ENCODE measurements at regions not wholly inside any gene's neighbourhood (a gene's known extent, or its start where the extent isn't known, plus 50 kb on each side); places are given as distances from the start of the nearest gene placed in this dataset.

- FAIRE-seq (no peak), DNase-seq (ENCODE audit: low read depth in 1 of 2, low spot score in 2 of 2) (no peak)
- Histone ChIP-seq H3K18ac (ENCODE audit: extremely low read depth, low read length) (no peak overlapping the region), H4K8ac (ENCODE audit: extremely low read depth, insufficient read depth, low read length) (no peak overlapping the region), H4K20me1 (replicated peaks in 1 of 2; ENCODE audit: control insufficient read depth in 1 of 2, insufficient read depth in 2 of 2, low read length in 2 of 2) (peaks cover 0 to 2% of the 10 kb centered on the region in 2 experiments), H2BK12ac (ENCODE audit: low read depth, low read length) (no peak overlapping the region), H2BK120ac (replicated peaks; ENCODE audit: low read depth, low read length) (no peak overlapping the region), H3K79me1 (ENCODE audit: low read depth, low read length) (no peaks in the 10 kb centered on the region), H4K91ac (replicated peaks; ENCODE audit: insufficient read length, low read length) (no peak overlapping the region), H3K23ac (ENCODE audit: insufficient read length) (no peak overlapping the region), H4K5ac (ENCODE audit: insufficient read length, low read depth, low read length) (no peak overlapping the region), H3K9ac (replicated peaks in 1 of 4; ENCODE audit: extremely low read depth in 1 of 4, low read depth in 3 of 4, low read length in 3 of 4) (no peak overlapping the region), H3K23me2 (ENCODE audit: low read depth, low read length) (peaks cover 8% of the 10 kb centered on the region; the same call in 1 of the 2 replicates), H3K79me2 (ENCODE audit: control insufficient read depth in 1 of 2, insufficient read depth in 2 of 2, low read length in 2 of 2) (no peaks in the 10 kb centered on the region), H3K4me2 (ENCODE audit: insufficient read depth in 1 of 2, low read depth in 2 of 2, low read length in 2 of 2) (no peak overlapping the region), H2BK5ac (ENCODE audit: low read depth, low read length) (no peak overlapping the region), H3K36me3 (ENCODE audit: control insufficient read depth in 2 of 4, insufficient read depth in 4 of 4, low read length in 3 of 4) (no peaks in the 10 kb centered on the region), H3K4me1 (replicated peaks in 1 of 4; ENCODE audit: control insufficient read depth in 3 of 4, insufficient read depth in 4 of 4, low read length in 3 of 4) (peaks cover 2 to 12% (median 5%) of the 10 kb centered on the region in 4 experiments; a peak in 6 of 7 replicates), H3K9me3 (ENCODE audit: insufficient read depth in 2 of 2, low read depth in 1 of 2, low read length in 1 of 2) (no peaks in the 10 kb centered on the region), H3K14ac (ENCODE audit: insufficient read length) (no peak overlapping the region), H3K27me3 (replicated peaks in 1 of 4; ENCODE audit: control insufficient read depth in 3 of 4, extremely low read depth in 1 of 4, insufficient read depth in 3 of 4, low read length in 3 of 4) (peaks cover 1 to 20% (median 7%) of the 10 kb centered on the region in 4 experiments; a peak in 6 of 7 replicates), H3K27ac (ENCODE audit: low read depth, low read length) (no peak overlapping the region), H3K56ac (replicated peaks; ENCODE audit: insufficient read length, low read depth, low read length) (no peak overlapping the region), H3K4me3 (ENCODE audit: extremely low read depth in 1 of 4, insufficient read depth in 2 of 4, low read depth in 3 of 4, low read length in 4 of 4) (no peak overlapping the region), H2BK15ac (ENCODE audit: low read length) (no peak overlapping the region), H3K4ac (replicated peaks; ENCODE audit: insufficient read length, low read depth, low read length) (no peak overlapping the region), H2AFZ (ENCODE audit: low read length) (no peak overlapping the region), H2AK5ac (ENCODE audit: low read depth, low read length) (no peak overlapping the region), H2BK20ac (ENCODE audit: low read length) (no peak overlapping the region)
- ChIA-PET CTCF (ENCODE audit: partially characterized antibody) (interaction anchor here (0.6 to 6.8 kb wide), 11 partner anchors 10 to 342 kb away, joined by 3 to 49 read pairs (median 4); no protein-coding TSS in a partner anchor), POLR2A (ENCODE audit: partially characterized antibody) (interaction anchor here (1.1 kb wide), 1 partner anchor 8 kb away, joined by 3 read pairs; no protein-coding TSS in a partner anchor)
- TF ChIP-seq RFX5 (IDR thresholded peaks at IDR 0.05; ENCODE audit: borderline replicate concordance, low read depth, low read length), result no peak
- TF ChIP-seq, protein P1, sequence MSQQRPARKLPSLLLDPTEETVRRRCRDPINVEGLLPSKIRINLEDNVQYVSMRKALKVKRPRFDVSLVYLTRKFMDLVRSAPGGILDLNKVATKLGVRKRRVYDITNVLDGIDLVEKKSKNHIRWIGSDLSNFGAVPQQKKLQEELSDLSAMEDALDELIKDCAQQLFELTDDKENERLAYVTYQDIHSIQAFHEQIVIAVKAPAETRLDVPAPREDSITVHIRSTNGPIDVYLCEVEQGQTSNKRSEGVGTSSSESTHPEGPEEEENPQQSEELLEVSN (IDR thresholded peaks at IDR 0.05), result no peak
- no peak for TF ChIP-seq NRF1 (IDR thresholded peaks at IDR 0.05; ENCODE audit: low read depth, low read length)
- TF ChIP-seq EGR1 (IDR thresholded peaks at IDR 0.05; ENCODE audit: borderline replicate concordance, low read depth, low read length), result no peak
- TF ChIP-seq FOSL1 (IDR thresholded peaks at IDR 0.05; ENCODE audit: insufficient read depth, low read depth, low read length), result no peak
- TF ChIP-seq NANOG (IDR thresholded peaks at IDR 0.05; ENCODE audit: insufficient read depth, low read depth, low read length, poor library complexity, severe bottlenecking), result no peak
- TF ChIP-seq TBP (IDR thresholded peaks at IDR 0.05; ENCODE audit: low read depth, low read length), result no peak
- no peak for TF ChIP-seq ZNF274 (IDR thresholded peaks at IDR 0.05; ENCODE audit: borderline replicate concordance, extremely low read depth, low read length)
- no peak for TF ChIP-seq CHD2 (IDR thresholded peaks at IDR 0.05; ENCODE audit: low read length)
- TF ChIP-seq POLR2AphosphoS5 (IDR thresholded peaks at IDR 0.05; ENCODE audit: low read depth, low read length), result no peak
- TF ChIP-seq BRCA1 (IDR thresholded peaks at IDR 0.05; ENCODE audit: low read depth, low read length), result no peak
- 85% methylated on average over 5 of the region's 5 CpGs; no CpG with 5 or more reads in 1 of the 2 experiments for WGBS, 2 experiments (ENCODE audit: extremely low coverage in 1 of 2, insufficient coverage in 1 of 2, insufficient read length in 1 of 2, insufficient replicate concordance in 2 of 2, low coverage in 1 of 2, low lambda C conversion rate in 2 of 2, missing lambda C conversion rate in 1 of 2)
Measured at GRCh38 chr1:10870493-10871096, 74.1 kb upstream of the CASZ1 start.

Data from H1 (cell line).